Caki2 (cell line): ENCODE measurements at regions not wholly inside any gene's neighbourhood (a gene's known extent, or its start where the extent isn't known, plus 50 kb on each side); places are given as distances from the start of the nearest gene placed in this dataset.

Source experiments
- DNase-seq: peaks from one replicate; pipeline ENCODE4 v3.0.0-alpha.2; 2015; ENCODE audit warnings: low read depth
- in situ Hi-C: cut with HindIII; loops from 2 replicates; pipeline ENCODE4 v1.10.0; 2016; ENCODE audit warnings: low sequenced_read_pairs, low pct_unique_long_range_greater_than_20kb, mixed read lengths

GRCh38 chr10:56823849-56824248 is 462.8 kb upstream of the ZWINT start:
- in situ Hi-C loops: no loop called here
- no peak for DNase-seq

- in situ Hi-C loops: no loop called here
- DNase-seq: no peak
Measured at GRCh38 chr10:56805022-56805421, 444.0 kb upstream of the ZWINT start.

GRCh38 chr10:56785292-56785691 is 424.2 kb upstream of the ZWINT start:
- in situ Hi-C loops: no loop called here
- no peak for DNase-seq

GRCh38 chr10:56782503-56782902 is 421.4 kb upstream of the ZWINT start:
- DNase-seq: no peak
- in situ Hi-C loops: no loop called here

GRCh38 chr10:56771343-56771742 is 410.3 kb upstream of the ZWINT start:
- DNase-seq: no peak
- in situ Hi-C loops: no loop called here

GRCh38 chr10:56763090-56763489 is 402.0 kb upstream of the ZWINT start:
- in situ Hi-C loops: no loop called here
- DNase-seq: no peak

- in situ Hi-C loops: no loop called here
- no peak for DNase-seq
Measured at GRCh38 chr10:56745490-56745889, 384.4 kb upstream of the ZWINT start.

GRCh38 chr10:56728349-56728748 is 367.3 kb upstream of the ZWINT start:
- in situ Hi-C loops: no loop called here
- DNase-seq: no peak

- in situ Hi-C loops: no loop called here
Measured at GRCh38 chr10:56722912-56723311, 361.9 kb upstream of the ZWINT start.

GRCh38 chr10:56715262-56715661 is 354.2 kb upstream of the ZWINT start:
- DNase-seq: no peak
- in situ Hi-C loops: no loop called here

More at GRCh38 chr10:56722912-56723311, 361.9 kb upstream of the ZWINT start:
- DNase-seq: no peak

GRCh38 chr10:56698506-56698905 is 337.4 kb upstream of the ZWINT start:
- DNase-seq: no peak
- in situ Hi-C loops: no loop called here

GRCh38 chr10:56679578-56679977 is 318.5 kb upstream of the ZWINT start:
- in situ Hi-C loops: no loop called here
- no peak for DNase-seq

- in situ Hi-C loops: no loop called here
- no peak for DNase-seq
Measured at GRCh38 chr10:56662765-56663447, 301.8 kb upstream of the ZWINT start.

- in situ Hi-C loops: no loop called here
- no peak for DNase-seq
Measured at GRCh38 chr10:56653289-56653688, 292.2 kb upstream of the ZWINT start.

GRCh38 chr10:56646329-56647111 is 285.5 kb upstream of the ZWINT start:
- in situ Hi-C loops: no loop called here
- DNase-seq: no peak

GRCh38 chr10:56633876-56634452 is 272.9 kb upstream of the ZWINT start:
- in situ Hi-C loops: no loop called here
- DNase-seq: no peak

- DNase-seq: no peak
- in situ Hi-C loops: no loop called here
Measured at GRCh38 chr10:56632537-56632936, 271.5 kb upstream of the ZWINT start.

GRCh38 chr10:56624082-56624481 is 263.0 kb upstream of the ZWINT start:
- DNase-seq: no peak
- in situ Hi-C loops: no loop called here

GRCh38 chr10:56623064-56623463 is 262.0 kb upstream of the ZWINT start:
- DNase-seq: peak; percentile 28
- in situ Hi-C loops: no loop called here
